ENCODE measurements at regions not wholly inside any gene's neighbourhood (a gene's known extent, or its start where the extent isn't known, plus 50 kb on each side); places are given as distances from the start of the nearest gene placed in this dataset.

- no peak for DNase-seq (ENCODE audit: low read depth in 2 of 3, low spot score in 1 of 3)
Measured at GRCh38 chr5:155402927-155403640, 389.5 kb downstream of the KIF4B start.

GRCh38 chr5:155406815-155407214 is 393.3 kb downstream of the KIF4B start:
- no peak for DNase-seq (ENCODE audit: low read depth in 2 of 3, low spot score in 1 of 3)

DNA sequence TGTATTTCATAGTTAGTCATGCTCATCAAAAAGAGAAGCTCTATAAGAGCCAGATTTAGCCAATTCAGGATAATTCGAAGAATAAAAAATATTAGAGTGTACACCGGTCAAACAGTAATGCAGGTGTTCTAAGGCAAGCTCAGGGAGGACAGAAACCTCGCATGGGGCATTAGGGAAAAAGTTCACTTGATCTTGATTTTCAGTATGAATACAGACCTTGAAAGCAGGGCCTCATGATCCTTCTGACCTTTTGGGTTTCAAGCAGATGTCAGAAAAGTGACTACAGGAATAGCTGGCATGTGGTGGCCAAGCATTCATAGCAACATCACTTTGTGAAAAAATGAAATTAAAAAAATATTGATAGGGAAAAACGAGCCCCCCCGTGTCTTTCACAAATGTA is 394.9 kb downstream of the KIF4B start:
- no peak for DNase-seq (ENCODE audit: low read depth in 2 of 3, low spot score in 1 of 3)

- DNase-seq (ENCODE audit: low read depth in 2 of 3, low spot score in 1 of 3), result no peak
Measured at GRCh38 chr5:155416765-155417164, 403.2 kb downstream of the KIF4B start.

GRCh38 chr5:155418960-155419579 is 405.5 kb downstream of the KIF4B start:
- no peak for DNase-seq (ENCODE audit: low read depth in 2 of 3, low spot score in 1 of 3)

- no peak for DNase-seq (ENCODE audit: low read depth in 2 of 3, low spot score in 1 of 3)
Measured at GRCh38 chr5:155430192-155430591, 416.6 kb downstream of the KIF4B start.

- DNase-seq (ENCODE audit: low read depth in 2 of 3, low spot score in 1 of 3), result no peak
Measured at GRCh38 chr5:155434267-155434666, 420.7 kb downstream of the KIF4B start.

- DNase-seq (ENCODE audit: low read depth in 2 of 3, low spot score in 1 of 3), result no peak
Measured at GRCh38 chr5:155434681-155435080, 421.1 kb downstream of the KIF4B start.

DNA sequence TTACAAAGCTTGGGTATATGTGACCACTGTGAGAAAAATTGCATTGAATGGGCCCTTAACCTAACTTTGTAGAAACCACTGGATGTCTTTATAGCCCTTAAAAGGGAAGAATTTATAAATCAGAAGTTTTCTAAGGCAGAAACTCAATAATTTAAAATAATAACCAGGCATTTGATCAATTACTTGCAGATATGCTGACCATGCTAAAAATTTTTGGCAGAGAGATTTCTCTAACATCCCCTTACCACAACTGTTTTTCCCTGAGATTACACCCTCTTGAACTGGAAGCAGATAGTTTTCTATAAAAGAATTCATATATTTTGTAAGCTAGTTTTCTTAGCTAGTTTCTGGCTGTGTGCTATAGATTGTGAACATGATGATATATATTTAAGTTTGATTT is 428.3 kb downstream of the KIF4B start:
- DNase-seq (ENCODE audit: low read depth in 2 of 3, low spot score in 1 of 3), result no peak

- DNase-seq (ENCODE audit: low read depth in 2 of 3, low spot score in 1 of 3), result no peak
Measured at GRCh38 chr5:155451106-155451505, 437.6 kb downstream of the KIF4B start.

DNA sequence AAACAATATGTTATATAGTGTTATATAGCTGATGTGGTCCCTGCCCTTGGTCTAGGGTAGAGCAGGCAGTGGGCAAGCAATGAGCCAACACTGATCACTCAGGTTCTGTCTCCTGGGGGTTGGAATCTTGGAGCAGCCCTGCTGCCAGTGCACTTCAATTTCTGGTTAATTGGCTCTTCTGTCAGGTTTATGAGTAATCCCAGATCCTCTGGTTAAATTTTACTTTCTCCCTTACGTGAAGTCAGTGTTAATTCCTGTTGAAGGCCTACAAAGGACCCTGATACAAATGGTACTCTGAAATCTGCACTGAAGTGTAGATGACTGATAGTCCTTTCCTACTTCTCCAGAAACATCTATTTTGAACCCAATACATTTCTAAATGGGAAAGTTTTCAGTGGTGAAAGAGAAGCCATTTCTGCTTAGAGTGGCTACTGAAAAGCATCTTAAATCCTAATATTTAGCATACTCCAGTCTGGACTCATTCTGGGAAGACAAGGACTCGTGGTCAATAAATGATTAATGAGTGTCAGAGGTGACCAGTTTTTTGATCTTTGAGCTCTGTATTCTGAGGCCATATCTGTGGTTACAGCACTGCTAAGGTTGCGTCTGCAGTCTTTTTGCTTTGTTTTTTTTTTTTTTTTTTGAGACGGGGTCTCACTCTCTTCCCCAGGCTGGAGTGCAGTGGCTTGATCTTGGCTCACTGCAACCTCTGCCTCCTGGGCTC is 442.4 kb downstream of the KIF4B start:
- DNase-seq (ENCODE audit: low read depth in 2 of 3, low spot score in 1 of 3), result no peak

DNA sequence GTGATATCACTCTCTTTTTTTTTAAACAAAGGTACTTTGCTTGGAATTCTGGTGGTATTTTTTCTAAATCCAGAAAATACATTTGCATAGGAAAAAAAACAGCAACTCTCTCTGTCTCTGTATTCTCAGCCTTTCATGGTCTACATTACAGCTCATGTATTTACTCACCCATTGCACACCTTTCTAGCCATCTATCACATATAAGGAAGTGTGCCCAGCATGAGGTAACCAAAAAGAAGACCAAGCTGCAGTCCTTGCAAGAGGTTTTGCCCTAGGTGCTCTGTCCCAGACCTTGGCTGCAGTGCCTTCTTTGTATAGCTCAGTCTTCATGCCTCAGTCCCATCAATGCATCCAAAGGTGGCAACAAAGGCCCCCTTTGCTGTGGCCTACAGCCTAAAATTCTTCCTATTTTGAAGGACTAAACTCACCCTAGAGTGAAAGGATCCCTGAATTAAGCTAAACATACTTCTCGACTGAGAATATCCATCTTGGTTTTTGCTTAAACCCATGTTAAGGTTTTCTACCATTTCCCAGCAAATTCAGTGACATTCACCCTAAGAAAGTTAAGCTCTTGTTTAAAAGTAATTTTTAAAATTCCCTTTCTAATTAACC is 446.4 kb downstream of the KIF4B start:
- no peak for DNase-seq (ENCODE audit: low read depth in 2 of 3, low spot score in 1 of 3)

GRCh38 chr5:155460501-155460931 is 447.0 kb downstream of the KIF4B start:
- no peak for DNase-seq (ENCODE audit: low read depth in 2 of 3, low spot score in 1 of 3)

DNA sequence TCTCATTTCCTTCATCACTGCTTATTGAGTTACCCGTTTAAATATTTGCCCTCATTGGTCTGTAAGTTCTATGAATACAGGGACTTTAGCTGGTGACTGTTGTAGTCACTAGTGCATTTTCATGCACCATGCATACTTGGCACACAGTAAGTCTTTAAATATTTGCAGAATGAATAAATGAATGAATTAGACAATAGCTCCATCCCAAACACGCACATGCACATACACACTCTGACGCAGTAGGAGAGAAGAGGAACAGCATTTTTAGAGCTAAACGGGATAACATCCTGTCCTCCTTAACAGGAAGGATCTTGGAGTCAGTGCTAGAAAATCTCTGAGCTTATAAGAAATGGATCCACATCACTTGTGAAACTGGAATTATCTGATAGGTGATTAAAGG is 447.7 kb downstream of the KIF4B start:
- DNase-seq (ENCODE audit: low read depth in 2 of 3, low spot score in 1 of 3), result no peak

- no peak for DNase-seq (ENCODE audit: low read depth in 2 of 3, low spot score in 1 of 3)
Measured at GRCh38 chr5:155466851-155467250, 453.3 kb downstream of the KIF4B start.

DNA sequence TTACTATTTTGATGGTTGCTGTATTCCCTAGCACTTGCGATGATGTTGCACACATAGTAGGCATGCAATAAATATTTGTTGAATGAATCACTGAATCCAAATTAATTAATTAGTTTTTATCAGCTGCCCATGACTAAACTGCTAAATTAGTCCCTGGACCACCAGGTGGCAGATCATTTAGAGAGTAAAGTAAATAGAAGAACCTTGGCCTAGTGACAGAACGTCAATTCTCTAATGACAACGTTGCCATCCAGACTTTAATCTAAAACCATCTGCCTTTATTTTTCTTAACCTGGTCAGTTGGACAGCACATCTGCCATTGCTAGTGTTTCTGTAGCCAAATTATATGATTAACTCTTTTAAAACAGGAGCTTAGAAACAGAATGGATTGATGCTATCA is 457.5 kb downstream of the KIF4B start:
- DNase-seq (ENCODE audit: low read depth in 2 of 3, low spot score in 1 of 3), result no peak

DNA sequence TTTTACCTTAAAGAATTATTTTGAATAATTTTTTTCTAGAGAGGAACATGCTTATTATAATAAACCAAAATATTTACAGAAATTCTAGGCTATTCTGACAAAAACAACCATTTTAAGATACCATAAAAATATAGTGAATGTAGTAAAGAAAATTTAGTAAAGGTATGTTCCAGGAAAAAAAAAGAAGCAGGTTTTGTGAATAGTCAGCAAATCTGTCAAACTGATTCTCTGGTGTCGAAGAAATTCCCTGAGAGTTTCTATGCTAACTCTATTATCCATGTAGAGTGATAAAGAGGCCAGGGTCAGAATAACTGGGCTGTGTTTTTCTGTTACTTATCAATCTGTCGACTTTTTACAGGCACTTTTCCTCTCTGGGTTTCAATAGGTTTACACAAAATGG is 459.2 kb downstream of the KIF4B start:
- no peak for DNase-seq (ENCODE audit: low read depth in 2 of 3, low spot score in 1 of 3)

DNA sequence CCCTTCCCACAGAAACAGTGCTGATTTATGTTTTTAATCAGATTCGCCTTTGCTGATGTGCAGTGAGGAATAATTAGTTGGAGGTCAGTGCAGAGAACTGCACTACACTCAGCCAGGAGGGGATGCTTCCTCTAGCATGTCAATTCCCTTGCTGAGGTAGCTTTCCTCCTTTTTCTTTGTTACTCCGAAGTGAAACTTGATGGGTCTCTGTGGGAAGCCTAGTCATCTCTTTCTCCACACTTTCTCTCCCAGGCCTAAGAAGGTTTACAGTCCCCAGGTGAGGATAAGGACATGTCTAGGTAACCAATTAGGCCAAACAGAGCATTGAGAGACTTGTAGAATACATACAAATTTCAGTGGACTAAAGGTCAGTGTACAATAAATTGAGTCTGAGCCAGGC is 461.8 kb downstream of the KIF4B start:
- DNase-seq (ENCODE audit: low read depth in 2 of 3, low spot score in 1 of 3), result no peak

DNA sequence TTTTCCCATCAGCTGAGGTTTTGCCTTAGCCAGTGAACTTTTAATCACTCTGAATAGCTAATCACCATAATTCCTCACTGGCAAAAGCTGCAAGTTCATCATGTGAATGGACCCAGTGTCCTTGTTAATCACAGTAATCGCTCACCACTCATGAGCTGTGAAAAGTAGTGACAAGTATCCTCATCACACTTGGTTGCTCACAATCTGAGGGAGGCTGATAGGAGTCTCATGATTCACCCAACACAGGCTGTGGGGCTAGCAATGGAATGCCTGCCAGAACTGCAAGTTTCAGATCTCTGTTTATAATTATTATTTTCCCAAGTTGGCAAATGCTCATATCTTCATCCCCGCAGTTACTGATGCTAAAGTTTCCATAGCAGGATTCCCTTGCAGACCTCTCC is 467.2 kb downstream of the KIF4B start:
- DNase-seq (ENCODE audit: low read depth in 2 of 3, low spot score in 1 of 3), result no peak

- no peak for DNase-seq (ENCODE audit: low read depth in 2 of 3, low spot score in 1 of 3)
Measured at GRCh38 chr5:155481182-155481581, 467.6 kb downstream of the KIF4B start.

DNA sequence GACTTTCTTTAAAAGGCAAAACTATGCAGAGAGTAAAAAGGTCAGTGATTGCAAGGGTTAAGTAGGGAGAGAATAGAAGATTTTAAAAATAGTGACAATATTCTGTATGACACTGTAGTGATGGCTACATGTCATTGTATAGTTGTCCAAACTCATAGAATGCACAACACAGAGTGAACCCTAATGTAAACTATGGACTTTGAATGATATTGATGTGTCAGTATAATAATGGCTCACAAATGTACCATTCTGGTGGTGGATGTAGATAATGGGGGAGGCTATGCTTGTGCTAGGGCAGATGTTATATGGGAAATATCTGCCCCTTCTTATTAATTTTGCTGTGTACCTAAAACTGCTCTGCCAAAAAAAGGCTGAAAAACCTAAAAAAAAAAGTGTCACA is 468.9 kb downstream of the KIF4B start:
- DNase-seq (ENCODE audit: low read depth in 2 of 3, low spot score in 1 of 3), result no peak

GRCh38 chr5:155485386-155485785 is 471.8 kb downstream of the KIF4B start:
- no peak for DNase-seq (ENCODE audit: low read depth in 2 of 3, low spot score in 1 of 3)

Measured in stimulated activated CD4-positive, alpha-beta T cell treated with anti-CD3 and anti-CD28 coated beads, Interleukin-12 subunit alpha, Interleukin-12 subunit beta, amount 100 ng/mL, for 48 hours (primary cell).